IPS-20b (cell line): ENCODE measurements at regions not wholly inside any gene's neighbourhood (a gene's known extent, or its start where the extent isn't known, plus 50 kb on each side); places are given as distances from the start of the nearest gene placed in this dataset.
"Not testable (repeated sequence)": the region's sequence is repeated elsewhere in the genome, so short reads cannot be mapped to it uniquely, and the experiment has no call there.

Source experiments
- H3K27ac ChIP-seq: one replicate; pipeline ENCODE4 v1.5.1; 2013; ENCODE audit warnings: low read length
- H3K27me3 ChIP-seq: 2 replicates; pipeline ENCODE4 v1.6.1; 2013; ENCODE audit warnings: mild to moderate bottlenecking, low read length, inconsistent platforms; ENCODE audit not compliant: insufficient read depth
- H3K36me3 ChIP-seq: 2 replicates; pipeline ENCODE4 v1.6.1; 2013; ENCODE audit warnings: low read depth, mild to moderate bottlenecking, inconsistent platforms, low read length, moderate library complexity; ENCODE audit not compliant: insufficient read depth
- H3K4me1 ChIP-seq: 2 replicates; pipeline ENCODE4 v1.6.1; 2013; ENCODE audit warnings: mild to moderate bottlenecking, control low read depth, inconsistent platforms, low read length, moderate library complexity; ENCODE audit not compliant: insufficient read depth
- H3K4me3 ChIP-seq: 2 replicates; pipeline ENCODE4 v1.5.1; 2013; ENCODE audit warnings: mild to moderate bottlenecking, low read length, inconsistent platforms
- H3K9ac ChIP-seq: 2 replicates; pipeline ENCODE4 v1.6.1; 2013; ENCODE audit warnings: low read depth, mild to moderate bottlenecking, inconsistent platforms, low read length, moderate library complexity
- H3K9me3 ChIP-seq: 2 replicates; pipeline ENCODE4 v1.6.1; 2013; ENCODE audit warnings: mild to moderate bottlenecking, low read depth, low read length, inconsistent platforms; ENCODE audit not compliant: insufficient read depth

DNA sequence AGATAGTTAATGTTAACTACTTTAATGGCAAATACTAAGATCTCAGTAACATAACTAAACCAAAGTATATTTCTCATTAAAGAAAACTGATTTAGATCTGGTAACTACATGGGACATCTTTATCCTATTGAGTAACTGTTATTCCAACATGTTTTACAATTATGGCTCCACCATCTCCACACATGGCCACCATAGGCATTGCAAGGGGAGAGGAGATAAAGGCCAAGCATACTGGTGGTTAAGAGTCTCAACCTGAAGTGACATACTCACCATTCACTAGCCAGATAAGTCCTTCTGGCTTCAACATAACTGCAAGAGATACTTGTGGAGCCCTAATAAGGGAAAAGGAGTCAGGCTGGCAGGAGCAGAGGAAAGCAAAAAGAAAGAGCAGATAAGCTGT, 1586.4 kb upstream of the SPRY2 start:
- Histone ChIP-seq H3K9me3 (no peaks in the 10 kb centered on the region), H3K36me3 (no peaks in the 10 kb centered on the region), H3K9ac (no peak overlapping the region), H3K4me1 (peaks cover 7% of the 10 kb centered on the region; the same call in 1 of the 2 replicates), H3K27me3 (no peaks in the 10 kb centered on the region), H3K27ac (no peak overlapping the region), H3K4me3 (no peak overlapping the region)

- H3K4me1 ChIP-seq: peaks cover 6% of the 10 kb centered on the region; the same call in 1 of the 2 replicates
- no peak overlapping the region for H3K27ac ChIP-seq
Observed at GRCh38 chr13:81917810-81918209, 1576.9 kb upstream of the SPRY2 start.

DNA sequence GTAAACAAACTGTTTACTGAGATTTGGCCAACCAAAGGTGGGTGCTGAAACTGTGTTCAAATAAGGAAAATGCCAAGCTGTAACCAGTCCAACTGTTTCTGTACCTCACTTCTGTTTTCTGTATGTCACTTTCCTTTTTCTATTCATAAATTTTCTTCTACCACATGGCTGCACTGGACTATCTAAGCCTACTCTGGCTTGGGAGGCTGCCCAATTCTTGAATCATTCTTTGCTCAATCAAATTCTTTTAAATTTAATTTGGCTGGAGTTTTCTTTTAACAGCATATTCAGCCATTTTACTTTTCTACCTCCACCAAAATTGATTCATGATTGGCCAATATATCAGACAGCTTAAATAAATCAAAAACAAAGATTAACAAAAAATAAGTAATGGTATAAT, 1575.5 kb upstream of the SPRY2 start:
- Histone ChIP-seq H3K27me3 (no peaks in the 10 kb centered on the region), H3K9ac (no peak overlapping the region), H3K27ac (no peak overlapping the region), H3K36me3 (no peaks in the 10 kb centered on the region), H3K4me1 (peaks cover 6% of the 10 kb centered on the region; the same call in 1 of the 2 replicates), H3K9me3 (no peaks in the 10 kb centered on the region), H3K4me3 (no peak overlapping the region)

More at GRCh38 chr13:81917810-81918209, 1576.9 kb upstream of the SPRY2 start:
- Histone ChIP-seq H3K27me3 (no peaks in the 10 kb centered on the region), H3K9me3 (no peaks in the 10 kb centered on the region), H3K4me3 (no peak overlapping the region), H3K9ac (no peak overlapping the region), H3K36me3 (no peaks in the 10 kb centered on the region)

- no peak overlapping the region for H3K27ac ChIP-seq
- H3K9me3 ChIP-seq: no peaks in the 10 kb centered on the region
- H3K4me3 ChIP-seq: no peak overlapping the region
- H3K27me3 ChIP-seq: no peaks in the 10 kb centered on the region
- H3K9ac ChIP-seq: no peak overlapping the region
- H3K4me1 ChIP-seq: no peaks in the 10 kb centered on the region
- H3K36me3 ChIP-seq: no peaks in the 10 kb centered on the region
Observed at GRCh38 chr13:81907787-81908372, 1567.0 kb upstream of the SPRY2 start.

- no peak overlapping the region for H3K9ac ChIP-seq
- no peaks in the 10 kb centered on the region for H3K4me1 ChIP-seq
- H3K9me3 ChIP-seq: peaks cover 4% of the 10 kb centered on the region; the same call in 1 of the 2 replicates
- no peaks in the 10 kb centered on the region for H3K27me3 ChIP-seq
- H3K27ac ChIP-seq: no peak overlapping the region
- no peak overlapping the region for H3K4me3 ChIP-seq
- no peaks in the 10 kb centered on the region for H3K36me3 ChIP-seq
Observed at GRCh38 chr13:81888855-81889254, 1547.9 kb upstream of the SPRY2 start.

GRCh38 chr13:81874681-81875661, 1534.0 kb upstream of the SPRY2 start:
- H3K36me3 ChIP-seq: no peaks in the 10 kb centered on the region
- H3K4me3 ChIP-seq: peak overlapping the region; percentile 57; the same call in 1 of the 2 replicates
- no peaks in the 10 kb centered on the region for H3K27me3 ChIP-seq
- peak overlapping the region; percentile 72 for H3K9ac ChIP-seq
- H3K9me3 ChIP-seq: no peaks in the 10 kb centered on the region
- H3K27ac ChIP-seq: peak overlapping the region; percentile 40
- H3K4me1 ChIP-seq: peaks cover 33% of the 10 kb centered on the region; the same call in 1 of the 2 replicates

GRCh38 chr13:81874253-81874652, 1533.3 kb upstream of the SPRY2 start:
- H3K4me3 ChIP-seq: peak overlapping the region; percentile 57
- peak overlapping the region; percentile 72; the same call in 1 of the 2 replicates for H3K9ac ChIP-seq
- H3K27ac ChIP-seq: peak overlapping the region; percentile 40

DNA sequence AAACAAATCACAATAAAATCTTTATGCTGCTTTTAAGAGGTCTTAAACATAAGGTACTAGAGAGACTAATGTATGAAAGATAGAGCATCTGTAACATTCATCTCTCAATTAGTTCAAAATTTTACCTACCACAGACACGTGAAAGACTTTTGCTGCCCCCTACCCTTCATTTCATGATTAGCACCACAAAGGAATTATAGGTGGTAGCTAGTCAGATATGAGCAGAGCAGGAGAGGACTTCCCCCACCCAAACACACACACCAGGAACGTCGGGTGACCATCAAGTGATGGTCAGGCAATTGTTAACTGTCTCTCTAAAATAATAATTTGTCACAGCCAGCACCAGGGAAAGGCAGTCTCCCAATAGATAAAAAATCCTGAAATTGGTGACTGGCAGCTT, 1531.7 kb upstream of the SPRY2 start:
- Histone ChIP-seq H3K36me3 (no peaks in the 10 kb centered on the region), H3K27ac (peak overlapping the region; percentile 15), H3K4me3 (no peak overlapping the region), H3K9ac (peak overlapping the region; percentile 43; the same call in 1 of the 2 replicates), H3K9me3 (no peaks in the 10 kb centered on the region), H3K4me1 (peaks cover 33% of the 10 kb centered on the region; the same call in 1 of the 2 replicates), H3K27me3 (no peaks in the 10 kb centered on the region)

More at GRCh38 chr13:81874253-81874652, 1533.3 kb upstream of the SPRY2 start:
- no peaks in the 10 kb centered on the region for H3K27me3 ChIP-seq
- H3K4me1 ChIP-seq: peaks cover 33% of the 10 kb centered on the region; the same call in 1 of the 2 replicates
- no peaks in the 10 kb centered on the region for H3K9me3 ChIP-seq
- no peaks in the 10 kb centered on the region for H3K36me3 ChIP-seq

GRCh38 chr13:81871751-81872325, 1530.9 kb upstream of the SPRY2 start:
- peaks cover 29% of the 10 kb centered on the region; the same call in 1 of the 2 replicates for H3K4me1 ChIP-seq

DNA sequence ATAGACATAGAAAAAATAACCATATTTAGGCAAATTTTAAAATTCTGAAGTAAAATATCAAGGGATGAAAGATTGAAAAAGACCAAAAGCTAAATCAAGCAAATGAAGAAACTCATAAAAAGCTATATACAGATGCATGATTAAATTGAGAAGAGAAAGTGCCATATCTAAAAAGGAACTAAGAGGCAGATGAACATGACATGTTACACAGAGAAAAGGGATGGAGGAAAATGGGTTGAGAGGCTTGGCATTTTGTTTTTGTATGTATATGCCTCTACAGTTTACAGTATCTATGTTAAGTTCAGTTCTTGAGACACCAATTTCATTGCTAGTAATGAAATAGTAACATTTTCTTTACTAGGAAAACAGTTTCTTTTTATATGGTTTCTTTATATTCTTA, 1507.4 kb upstream of the SPRY2 start:
- Histone ChIP-seq H3K27ac (no peak overlapping the region), H3K36me3 (no peaks in the 10 kb centered on the region), H3K4me1 (peaks cover 12% of the 10 kb centered on the region), H3K4me3 (no peak overlapping the region), H3K9ac (no peak overlapping the region), H3K9me3 (no peaks in the 10 kb centered on the region), H3K27me3 (no peaks in the 10 kb centered on the region)

More at GRCh38 chr13:81871751-81872325, 1530.9 kb upstream of the SPRY2 start:
- H3K4me3 ChIP-seq, H3K9ac ChIP-seq, H3K9me3 ChIP-seq, H3K27me3 ChIP-seq, H3K36me3 ChIP-seq, H3K27ac ChIP-seq: not testable (repeated sequence)

DNA sequence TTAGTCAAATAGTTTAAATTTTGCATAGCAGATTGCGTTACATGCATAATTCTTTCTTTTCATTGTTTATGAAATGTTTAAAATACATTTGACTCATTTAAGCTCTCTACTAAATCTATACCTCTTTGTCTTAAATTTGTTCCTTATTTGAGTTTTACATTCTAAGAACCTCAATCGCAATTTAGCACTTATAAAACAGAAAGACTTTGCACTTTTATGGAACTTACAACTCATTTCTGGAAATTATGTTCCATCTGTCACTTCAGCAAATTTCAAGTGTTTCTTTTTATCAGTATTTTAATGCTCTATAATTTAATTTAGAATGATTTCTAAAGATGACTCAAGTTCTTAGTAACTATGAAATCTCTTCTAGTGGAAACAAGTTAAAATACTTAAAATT, 1505.8 kb upstream of the SPRY2 start:
- H3K9me3 ChIP-seq: no peaks in the 10 kb centered on the region
- H3K27me3 ChIP-seq: no peaks in the 10 kb centered on the region
- H3K4me3 ChIP-seq: no peak overlapping the region
- H3K27ac ChIP-seq: no peak overlapping the region
- H3K4me1 ChIP-seq: peaks cover 12% of the 10 kb centered on the region
- no peaks in the 10 kb centered on the region for H3K36me3 ChIP-seq
- no peak overlapping the region for H3K9ac ChIP-seq
